Suprapubic skin (tissue), 3 donors: ENCODE measurements at regions not wholly inside any gene's neighbourhood (a gene's known extent, or its start where the extent isn't known, plus 50 kb on each side); places are given as distances from the start of the nearest gene placed in this dataset.

Experiments
- CTCF ChIP-seq, 2 donors: fragments of 200-600 bp in 1 of 2; fragments of 450-650 bp in 1 of 2; sonication (generic) in 1 of 2; IDR thresholded peaks; one replicate each; pipeline ENCODE4 v1.5.1; 2016 to 2019; ENCODE audit warnings: antibody characterized with exemption in 2 of 2, mild to moderate bottlenecking in 1 of 2, moderate library complexity in 1 of 2
- POLR2A ChIP-seq, 2 donors: fragments of 450-650 bp; IDR thresholded peaks; one replicate each; pipeline ENCODE4 v1.6.1; 2017; ENCODE audit warnings: antibody characterized with exemption in 2 of 2, mild to moderate bottlenecking in 2 of 2, moderate library complexity in 2 of 2

- TF ChIP-seq CTCF (IDR thresholded peaks at IDR 0.05) (no peak), POLR2A (IDR thresholded peaks at IDR 0.05) (no peak)
Observed at GRCh38 chr6:6085928-6086668, 79.4 kb upstream of the NRN1 start.
